Left kidney (tissue), 1 donor: ENCODE measurements at regions not wholly inside any gene's neighbourhood (a gene's known extent, or its start where the extent isn't known, plus 50 kb on each side); places are given as distances from the start of the nearest gene placed in this dataset.
"Not testable (repeated sequence)": the region's sequence is repeated elsewhere in the genome, so short reads cannot be mapped to it uniquely, and the experiment has no call there.

Experiments
- DNase-seq: peaks from one replicate; pipeline ENCODE4 v3.0.0-alpha.2; 2013

- DNase-seq, result not testable (repeated sequence)
These were observed 249.6 kb upstream of the RASGRP1 start for GRCh38 chr15:38814254-38814653.

GRCh38 chr15:38814891-38815290 is 250.3 kb upstream of the RASGRP1 start:
- DNase-seq, result no peak

GRCh38 chr15:38817427-38818156 is 253.0 kb upstream of the RASGRP1 start:
- peak; percentile 82 for DNase-seq

GRCh38 chr15:38818157-38818790 is 253.7 kb upstream of the RASGRP1 start:
- DNase-seq, result no peak

- DNase-seq, result no peak
These were observed 254.9 kb upstream of the RASGRP1 start for GRCh38 chr15:38819387-38819950.

- DNase-seq, result no peak
These were observed 258.6 kb upstream of the RASGRP1 start for GRCh38 chr15:38823263-38823662.

GRCh38 chr15:38824719-38825118 is 260.1 kb upstream of the RASGRP1 start:
- no peak for DNase-seq

- no peak for DNase-seq
These were observed 262.3 kb upstream of the RASGRP1 start for GRCh38 chr15:38826880-38827279.

- DNase-seq, result no peak
These were observed 263.5 kb upstream of the RASGRP1 start for GRCh38 chr15:38828031-38828532.

GRCh38 chr15:38829086-38829485 is 264.5 kb upstream of the RASGRP1 start:
- no peak for DNase-seq

- no peak for DNase-seq
These were observed 277.6 kb upstream of the RASGRP1 start for GRCh38 chr15:38842226-38842625.

GRCh38 chr15:38843051-38843501 is 278.5 kb upstream of the RASGRP1 start:
- no peak for DNase-seq

- DNase-seq, result no peak
These were observed 279.3 kb upstream of the RASGRP1 start for GRCh38 chr15:38843736-38844590.

GRCh38 chr15:38844736-38845135 is 280.1 kb upstream of the RASGRP1 start:
- no peak for DNase-seq

GRCh38 chr15:38846346-38846745 is 281.7 kb upstream of the RASGRP1 start:
- DNase-seq, result no peak

- DNase-seq, result no peak
These were observed 283.1 kb upstream of the RASGRP1 start for GRCh38 chr15:38847666-38848065.

- no peak for DNase-seq
These were observed 284.4 kb upstream of the RASGRP1 start for GRCh38 chr15:38849046-38849445.

GRCh38 chr15:38852188-38852587 is 287.6 kb upstream of the RASGRP1 start:
- DNase-seq, result not testable (repeated sequence)

GRCh38 chr15:38853608-38854007 is 289.0 kb upstream of the RASGRP1 start:
- DNase-seq, result no peak

GRCh38 chr15:38854506-38854905 is 289.9 kb upstream of the RASGRP1 start:
- no peak for DNase-seq

GRCh38 chr15:38857814-38858213 is 293.2 kb upstream of the RASGRP1 start:
- no peak for DNase-seq

- DNase-seq, result no peak
These were observed 295.0 kb upstream of the RASGRP1 start for GRCh38 chr15:38859574-38859973.
